Nephron progenitor cell (in vitro differentiated cells): ENCODE measurements at regions not wholly inside any gene's neighbourhood (a gene's known extent, or its start where the extent isn't known, plus 50 kb on each side); places are given as distances from the start of the nearest gene placed in this dataset.
"Not testable (repeated sequence)": the region's sequence is repeated elsewhere in the genome, so short reads cannot be mapped to it uniquely, and the experiment has no call there.

Source experiments
- DNase-seq: peaks from one replicate; pipeline ENCODE4 v3.0.0; 2021
- H3K27ac Mint-ChIP-seq: 2 replicates; pipeline ENCODE4 v1.8.0; 2021; ENCODE audit warnings: mild to moderate bottlenecking, moderate library complexity, mixed read lengths
- H3K27me3 Mint-ChIP-seq: 2 replicates; pipeline ENCODE4 v1.8.0; 2021; ENCODE audit warnings: mild to moderate bottlenecking, low read depth, mixed read lengths; ENCODE audit not compliant: poor library complexity
- H3K36me3 Mint-ChIP-seq: 2 replicates; pipeline ENCODE4 v1.8.0; 2021; ENCODE audit warnings: low read depth, mixed read lengths
- H3K4me1 Mint-ChIP-seq: 2 replicates; pipeline ENCODE4 v1.8.0; 2021; ENCODE audit warnings: mixed read lengths
- H3K4me3 Mint-ChIP-seq: 2 replicates; pipeline ENCODE4 v1.8.0; 2021; ENCODE audit warnings: mild to moderate bottlenecking, moderate library complexity, mixed read lengths
- H3K9me3 Mint-ChIP-seq: 2 replicates; pipeline ENCODE4 v1.8.0; 2021; ENCODE audit warnings: mild to moderate bottlenecking, moderate library complexity, mixed read lengths
- CTCF ChIP-seq: fragments of 200-600 bp; sonication (generic); IDR thresholded peaks from 2 replicates; pipeline ENCODE4 v1.5.0; 2021; ENCODE audit warnings: antibody characterized with exemption

- Mint-ChIP-seq H3K4me1 (peaks cover 53% of the 10 kb centered on the region), H3K27ac (no peak overlapping the region), H3K36me3 (no peaks in the 10 kb centered on the region), H3K4me3 (no peak overlapping the region), H3K27me3 (peaks cover 65% of the 10 kb centered on the region), H3K9me3 (no peaks in the 10 kb centered on the region)
- no peak for TF ChIP-seq CTCF
- no peak for DNase-seq
Observed at GRCh38 chr10:101280511-101280910, 51.2 kb upstream of the LBX1 start.

GRCh38 chr10:101280921-101281320 is 51.7 kb upstream of the LBX1 start:
- not testable (repeated sequence) for H3K9me3 Mint-ChIP-seq, H3K27ac Mint-ChIP-seq, H3K4me3 Mint-ChIP-seq, H3K36me3 Mint-ChIP-seq, DNase-seq
- peaks cover 65% of the 10 kb centered on the region for H3K27me3 Mint-ChIP-seq
- peaks cover 53% of the 10 kb centered on the region for H3K4me1 Mint-ChIP-seq

- H3K4me3 Mint-ChIP-seq: peak overlapping the region; percentile 7
- DNase-seq: no peak
- H3K9me3 Mint-ChIP-seq: no peaks in the 10 kb centered on the region
- no peaks in the 10 kb centered on the region for H3K36me3 Mint-ChIP-seq
- TF ChIP-seq CTCF: no peak
- no peak overlapping the region for H3K27ac Mint-ChIP-seq
- peaks cover 63% of the 10 kb centered on the region for H3K4me1 Mint-ChIP-seq
- H3K27me3 Mint-ChIP-seq: peaks cover 65% of the 10 kb centered on the region
Observed at GRCh38 chr10:101282947-101283346, 53.7 kb upstream of the LBX1 start.

GRCh38 chr10:101283762-101284100 is 54.5 kb upstream of the LBX1 start:
- Mint-ChIP-seq H3K27ac (no peak overlapping the region), H3K4me3 (peak overlapping the region; percentile 75), H3K36me3 (no peaks in the 10 kb centered on the region), H3K27me3 (peaks cover 72% of the 10 kb centered on the region), H3K4me1 (peaks cover 66% of the 10 kb centered on the region), H3K9me3 (no peaks in the 10 kb centered on the region)
- TF ChIP-seq CTCF: no peak
- DNase-seq: no peak

- peak; percentile 58 for DNase-seq
- Mint-ChIP-seq H3K4me1 (peaks cover 69% of the 10 kb centered on the region), H3K27me3 (peaks cover 76% of the 10 kb centered on the region), H3K4me3 (peak overlapping the region; percentile 75), H3K9me3 (no peaks in the 10 kb centered on the region), H3K27ac (no peak overlapping the region), H3K36me3 (no peaks in the 10 kb centered on the region)
- no peak for TF ChIP-seq CTCF
Observed at GRCh38 chr10:101284101-101284743, 55.0 kb upstream of the LBX1 start.

- H3K27me3 Mint-ChIP-seq: peaks cover 78% of the 10 kb centered on the region
- no peak for TF ChIP-seq CTCF
- no peaks in the 10 kb centered on the region for H3K36me3 Mint-ChIP-seq
Observed at GRCh38 chr10:101284744-101285463, 55.6 kb upstream of the LBX1 start.

More at GRCh38 chr10:101284744-101285463, 55.6 kb upstream of the LBX1 start:
- no peaks in the 10 kb centered on the region for H3K9me3 Mint-ChIP-seq
- H3K4me1 Mint-ChIP-seq: peaks cover 76% of the 10 kb centered on the region
- H3K27ac Mint-ChIP-seq: no peak overlapping the region
- peak overlapping the region; percentile 60 for H3K4me3 Mint-ChIP-seq
- DNase-seq: no peak
